GM19025 (cell line): ENCODE measurements at regions not wholly inside any gene's neighbourhood (a gene's known extent, or its start where the extent isn't known, plus 50 kb on each side); places are given as distances from the start of the nearest gene placed in this dataset.

Source experiments
- ATAC-seq: cut with Tn5 transposase; IDR thresholded peaks from one replicate; pipeline ENCODE4 v1.9.1; 2021; ENCODE audit warnings: mild to moderate bottlenecking, low read depth, moderate library complexity; ENCODE audit not compliant: unreplicated experiment

- ATAC-seq, result no peak
Measured at GRCh38 chr10:105838392-105838791, 1197.3 kb downstream of the SORCS3 start.

DNA sequence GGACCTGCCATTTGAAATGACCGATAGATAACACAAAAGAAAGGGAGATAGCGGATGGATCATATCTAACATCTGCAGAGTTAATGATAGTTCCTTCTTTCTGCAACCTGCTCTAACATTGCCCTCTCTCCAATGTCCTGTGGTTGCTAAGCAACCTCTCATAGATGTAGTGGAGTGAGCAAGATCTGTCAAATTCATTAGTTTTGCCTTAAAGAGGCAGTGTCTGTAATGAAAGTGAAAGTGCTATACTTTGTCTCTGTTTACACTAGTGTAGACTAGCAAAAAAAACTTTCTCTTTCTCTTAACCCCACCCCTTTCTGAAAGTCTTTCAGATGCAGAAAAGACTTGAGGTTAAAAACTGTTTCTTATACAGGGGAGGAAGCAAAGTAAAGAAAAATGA is 1196.9 kb downstream of the SORCS3 start:
- ATAC-seq, result peak; percentile 80

GRCh38 chr10:105834261-105835059 is 1193.4 kb downstream of the SORCS3 start:
- ATAC-seq, result no peak

GRCh38 chr10:105827133-105827532 is 1186.0 kb downstream of the SORCS3 start:
- ATAC-seq, result no peak

GRCh38 chr10:105807935-105808587 is 1167.0 kb downstream of the SORCS3 start:
- no peak for ATAC-seq

DNA sequence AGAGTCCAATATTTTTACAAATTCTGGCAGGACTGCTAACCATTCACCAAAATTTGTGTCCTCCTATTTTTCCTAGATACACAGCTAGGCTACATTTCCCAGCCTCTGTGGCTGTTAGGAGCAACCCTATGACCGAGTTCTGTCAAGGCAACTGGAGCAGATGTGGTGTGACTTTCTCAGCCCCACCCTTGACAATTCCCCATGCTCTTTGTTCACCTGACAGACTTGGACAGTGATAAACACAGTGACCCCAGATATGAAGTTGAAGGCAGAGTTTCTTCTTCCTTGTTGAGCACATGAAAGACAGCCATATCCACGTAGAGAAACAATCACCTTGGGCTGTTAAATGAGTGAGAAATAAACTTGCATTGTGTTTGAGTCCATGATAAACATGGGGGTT is 1162.1 kb downstream of the SORCS3 start:
- ATAC-seq, result no peak

- ATAC-seq, result no peak
Measured at GRCh38 chr10:105800641-105801040, 1159.6 kb downstream of the SORCS3 start.

DNA sequence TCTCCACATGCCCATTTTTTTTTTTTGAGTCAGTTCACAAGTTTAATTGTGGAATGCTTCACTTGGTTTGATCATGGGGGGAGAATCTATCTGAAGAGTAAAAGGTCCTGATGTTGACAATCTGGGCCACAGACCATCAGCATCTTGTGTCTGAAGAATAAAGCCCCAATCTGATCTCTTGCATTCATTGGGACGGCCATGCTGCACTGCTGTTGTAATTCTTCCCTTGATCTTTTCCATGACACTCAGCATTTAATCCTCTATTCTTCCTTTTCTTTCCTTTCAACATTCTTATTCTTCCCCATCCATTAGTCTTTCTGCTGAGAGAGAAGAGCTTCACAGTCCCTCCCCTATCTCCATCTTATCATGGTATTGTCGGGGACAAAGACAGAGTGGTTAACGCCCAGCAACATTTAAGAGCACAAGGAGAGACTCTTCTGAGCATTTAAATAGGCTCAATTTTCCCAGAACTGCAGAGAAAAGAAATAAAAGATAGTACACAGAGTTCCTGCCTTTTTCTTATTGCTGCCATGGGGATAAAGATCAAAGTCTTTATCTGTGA is 1157.3 kb downstream of the SORCS3 start:
- no peak for ATAC-seq

DNA sequence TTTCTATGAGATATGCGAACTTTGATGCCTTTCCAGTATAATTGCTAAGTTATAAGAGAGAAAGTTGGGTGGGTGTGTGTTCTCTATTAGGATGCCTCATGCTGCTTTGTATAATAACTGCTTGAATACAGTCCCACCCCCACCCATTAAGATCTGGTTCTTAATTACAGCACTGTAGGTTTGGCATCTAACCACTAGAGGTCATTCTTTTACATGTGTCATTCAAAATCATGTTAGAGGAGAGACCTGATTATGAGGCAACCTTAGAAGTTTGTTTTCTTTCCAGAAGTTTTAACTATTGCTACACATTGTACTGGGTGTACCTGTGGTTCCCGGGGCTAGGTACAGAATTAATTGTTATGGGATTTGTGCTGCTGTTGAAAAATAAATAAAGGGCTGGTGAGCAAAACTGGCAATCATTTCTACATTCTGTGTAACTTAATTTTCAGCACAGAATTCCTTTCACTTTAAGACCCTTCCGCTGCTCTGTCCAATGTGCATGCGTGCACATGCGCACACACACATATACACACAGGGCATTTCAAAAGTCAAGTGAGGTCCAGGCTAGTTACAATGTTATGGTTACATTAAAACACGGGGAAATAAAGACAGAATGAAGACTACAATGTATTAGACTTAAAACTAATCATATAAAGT is 1156.3 kb downstream of the SORCS3 start:
- ATAC-seq, result peak; percentile 58

DNA sequence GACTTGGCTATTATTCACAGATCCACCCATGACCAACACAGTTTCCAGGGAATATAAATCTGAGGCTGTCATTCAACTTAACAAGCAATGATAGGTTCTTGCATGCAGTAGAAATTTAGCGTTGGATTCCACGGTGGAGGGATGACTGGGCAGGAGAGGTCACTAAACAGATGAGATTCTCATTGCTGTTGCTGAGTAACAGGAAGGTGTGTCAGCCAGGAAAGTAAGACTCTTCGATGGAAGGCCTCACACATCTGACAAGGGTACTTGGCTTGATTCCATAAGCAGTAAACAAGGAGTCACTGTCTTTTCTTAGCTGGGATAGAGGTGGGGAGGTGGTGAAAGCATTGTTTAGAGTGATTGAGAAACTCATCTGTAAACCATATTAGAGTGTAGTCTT is 1152.0 kb downstream of the SORCS3 start:
- no peak for ATAC-seq

- no peak for ATAC-seq
Measured at GRCh38 chr10:105785721-105786120, 1144.6 kb downstream of the SORCS3 start.

- ATAC-seq, result no peak
Measured at GRCh38 chr10:105783936-105784483, 1142.9 kb downstream of the SORCS3 start.

GRCh38 chr10:105774881-105775280 is 1133.8 kb downstream of the SORCS3 start:
- no peak for ATAC-seq

GRCh38 chr10:105774351-105774750 is 1133.3 kb downstream of the SORCS3 start:
- ATAC-seq, result no peak

DNA sequence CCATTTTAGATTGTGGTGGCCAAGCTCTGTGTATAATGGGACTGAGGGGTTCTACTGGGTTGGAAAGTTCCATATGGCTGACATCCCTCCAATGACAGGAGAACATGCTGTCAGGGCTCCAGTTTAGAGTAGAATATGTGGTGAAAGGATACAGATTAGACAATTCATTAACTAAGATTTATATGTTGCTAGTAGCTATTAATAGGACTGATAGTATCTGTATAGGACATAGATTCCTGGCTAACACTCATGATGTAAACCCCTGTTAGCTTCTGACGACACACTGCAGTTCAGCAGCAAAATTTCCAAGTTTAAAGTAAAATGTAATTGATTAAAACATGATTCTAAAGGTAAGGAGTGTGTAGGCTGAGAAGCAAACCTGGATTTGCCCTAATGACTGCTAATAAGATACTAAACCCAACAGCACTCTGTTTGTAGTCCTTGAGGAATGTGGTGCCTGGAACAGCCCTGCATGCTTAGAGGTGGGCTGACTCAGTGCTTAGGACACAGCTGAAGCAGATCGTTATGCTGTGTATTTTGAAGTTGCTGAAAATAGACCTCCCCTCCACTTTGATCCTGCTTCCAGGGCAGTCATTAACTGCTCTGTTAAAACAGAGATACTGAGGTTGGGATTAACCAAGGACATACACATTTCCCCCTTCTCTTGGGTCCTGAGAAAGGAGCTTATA is 1129.6 kb downstream of the SORCS3 start:
- no peak for ATAC-seq

- no peak for ATAC-seq
Measured at GRCh38 chr10:105769248-105770184, 1128.4 kb downstream of the SORCS3 start.

- ATAC-seq, result no peak
Measured at GRCh38 chr10:105763611-105764010, 1122.5 kb downstream of the SORCS3 start.

GRCh38 chr10:105761576-105762260 is 1120.6 kb downstream of the SORCS3 start:
- no peak for ATAC-seq

DNA sequence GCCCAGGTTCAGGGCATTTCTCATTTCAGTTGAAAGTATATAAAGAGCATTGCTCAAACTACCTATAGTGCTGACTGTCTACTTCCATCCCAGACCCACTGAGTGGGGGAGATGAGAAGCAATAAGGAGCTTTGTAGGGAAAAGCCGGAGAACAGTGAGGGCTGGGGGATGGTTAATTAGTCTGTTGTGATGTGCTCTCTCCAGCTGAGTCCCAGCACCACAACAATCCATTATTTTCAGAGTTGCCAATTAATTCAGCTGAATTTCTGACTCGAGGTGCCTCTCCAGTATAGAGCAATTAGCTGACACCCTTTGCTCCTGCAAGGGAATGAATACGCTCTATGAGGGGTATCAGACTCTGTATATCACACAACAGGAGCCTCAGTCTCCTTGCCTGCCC is 1118.6 kb downstream of the SORCS3 start:
- no peak for ATAC-seq
